PC-9 (cell line): ENCODE measurements at regions not wholly inside any gene's neighbourhood (a gene's known extent, or its start where the extent isn't known, plus 50 kb on each side); places are given as distances from the start of the nearest gene placed in this dataset.

Experiments used
- CTCF ChIP-seq: fragments of 200-600 bp; sonication (generic); conservative IDR thresholded peaks from 2 replicates; pipeline ENCODE4 v1.6.1; 2017; ENCODE audit warnings: mixed run types, antibody characterized with exemption, mild to moderate bottlenecking, moderate library complexity
- EZH2 ChIP-seq: fragments of 200-600 bp; sonication (generic); IDR thresholded peaks from 2 replicates; pipeline ENCODE4 v1.8.0; 2017; ENCODE audit warnings: antibody characterized with exemption, low read depth

DNA sequence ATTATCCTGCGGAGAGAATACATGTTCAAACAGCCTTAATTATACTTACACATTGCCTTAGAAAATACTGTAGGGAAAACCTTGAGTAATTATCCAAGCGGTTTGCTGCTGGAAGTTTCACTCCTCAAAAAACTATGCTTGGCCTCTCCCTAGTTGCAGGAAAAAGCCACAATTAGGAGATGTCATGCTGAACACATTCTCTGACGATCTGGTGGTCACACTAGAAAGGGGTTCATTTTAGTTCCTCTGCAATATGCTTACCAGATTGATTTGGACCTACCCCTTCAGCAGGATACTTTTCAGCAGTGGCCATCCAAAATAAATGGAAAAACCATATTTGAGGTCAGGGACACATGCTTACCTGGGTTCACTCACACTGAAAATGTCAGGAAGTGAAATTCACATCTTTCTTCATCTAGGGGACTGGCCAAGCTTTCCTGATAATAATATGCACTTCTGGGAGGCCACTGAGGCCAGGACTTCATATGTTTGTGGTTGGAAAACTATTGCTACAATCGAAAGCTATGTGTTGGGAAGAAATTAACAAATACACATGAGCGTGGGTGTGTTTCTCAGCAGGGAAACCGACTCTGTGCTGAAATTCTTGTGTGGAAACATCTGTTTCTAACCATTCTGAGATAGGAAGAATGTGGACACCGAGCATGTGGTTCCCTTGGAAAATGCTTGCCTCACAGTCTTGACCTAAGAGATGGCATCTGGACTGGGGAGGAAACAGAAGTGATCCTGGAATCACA lies 68.8 kb downstream of the ATXN3L start:
- no peak for TF ChIP-seq CTCF
- no peak for TF ChIP-seq EZH2
